Cardiac muscle cell (in vitro differentiated cells and primary cell): ENCODE measurements at regions not wholly inside any gene's neighbourhood (a gene's known extent, or its start where the extent isn't known, plus 50 kb on each side); places are given as distances from the start of the nearest gene placed in this dataset.
"Not testable (repeated sequence)": the region's sequence is repeated elsewhere in the genome, so short reads cannot be mapped to it uniquely, and the experiment has no call there.

Experiments
- DNase-seq, 2 donors: peaks; one replicate each; pipeline versions ENCODE4 v3.0.0 to v3.0.0-alpha.2; 2010 to 2017; ENCODE audit warnings: low read depth in 1 of 2, low spot score in 1 of 2
- H3K27ac ChIP-seq: fragments of 200-600 bp; sonication (generic); 2 replicates; pipeline ENCODE4 v1.5.1; 2016
- H3K27me3 ChIP-seq: fragments of 200-600 bp; sonication (generic); 2 replicates; pipeline ENCODE4 v1.6.0; 2016; ENCODE audit warnings: control low read depth
- H3K36me3 ChIP-seq: fragments of 200-600 bp; sonication (generic); 2 replicates; pipeline ENCODE4 v1.5.1; 2016; ENCODE audit warnings: control low read depth
- H3K4me1 ChIP-seq: fragments of 200-600 bp; sonication (generic); 2 replicates; pipeline ENCODE4 v1.8.1; 2017; ENCODE audit warnings: low read depth, mild to moderate bottlenecking, mixed run types
- H3K4me3 ChIP-seq: fragments of 200-600 bp; sonication (generic); 2 replicates; pipeline ENCODE4 v1.5.1; 2016; ENCODE audit warnings: mild to moderate bottlenecking
- H3K9me3 ChIP-seq: fragments of 200-600 bp; sonication (generic); 2 replicates; pipeline ENCODE4 v1.5.1; 2017; ENCODE audit warnings: low read depth, mild to moderate bottlenecking, control low read depth
- CTCF ChIP-seq: IDR thresholded peaks from 2 replicates; pipeline ENCODE4 v1.5.1; 2012; ENCODE audit warnings: low read depth, mild to moderate bottlenecking, low read length

DNA sequence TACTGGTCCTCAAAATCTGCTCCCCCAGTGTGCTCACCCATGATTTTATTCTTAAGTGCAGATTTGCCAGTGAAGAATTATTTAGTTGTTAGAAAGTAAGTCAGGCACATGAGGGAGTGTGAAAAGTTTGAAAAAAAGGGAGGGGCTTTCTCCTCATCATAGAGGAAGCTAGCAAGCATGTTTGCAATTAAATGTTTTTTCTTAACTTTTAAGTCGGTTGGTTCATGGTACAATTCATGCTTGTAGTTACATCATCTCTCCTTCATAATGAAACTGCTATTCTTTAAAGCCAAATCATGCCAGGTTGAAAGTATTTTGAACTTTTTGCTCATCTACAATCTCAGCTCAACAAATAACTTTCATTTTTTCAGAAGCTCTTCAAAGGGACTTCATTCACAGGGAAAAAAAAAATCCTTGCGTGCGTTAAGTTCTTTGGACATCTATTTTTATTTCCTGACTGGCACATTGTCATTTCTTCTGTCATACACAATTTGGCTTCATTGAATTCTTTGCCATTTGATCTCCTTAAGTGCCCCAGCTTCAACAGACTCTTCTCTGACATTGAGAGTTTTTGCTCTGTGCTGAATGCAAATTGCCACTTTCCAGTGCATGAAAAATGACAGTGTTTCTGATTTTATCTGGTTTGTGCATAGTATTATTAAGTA, 456.9 kb downstream of the TMEM232 start:
- no peaks in the 10 kb centered on the region for H3K9me3 ChIP-seq
- H3K27me3 ChIP-seq, result no peaks in the 10 kb centered on the region
- DNase-seq, result no peak
- TF ChIP-seq CTCF, result no peak
- H3K4me1 ChIP-seq, result no peaks in the 10 kb centered on the region
- no peaks in the 10 kb centered on the region for H3K36me3 ChIP-seq
- no peak overlapping the region for H3K4me3 ChIP-seq
- H3K27ac ChIP-seq, result no peak overlapping the region

- Histone ChIP-seq H3K4me1 (no peaks in the 10 kb centered on the region), H3K36me3 (no peaks in the 10 kb centered on the region), H3K27ac (no peak overlapping the region), H3K9me3 (no peaks in the 10 kb centered on the region), H3K27me3 (no peaks in the 10 kb centered on the region), H3K4me3 (no peak overlapping the region)
- no peak for TF ChIP-seq CTCF
- no peak for DNase-seq
These were observed 450.6 kb downstream of the TMEM232 start for GRCh38 chr5:110275878-110276277.

- not testable (repeated sequence) for H3K27me3 ChIP-seq
These were observed 448.0 kb downstream of the TMEM232 start for GRCh38 chr5:110278449-110278848.

GRCh38 chr5:110284121-110284520, 442.4 kb downstream of the TMEM232 start:
- not testable (repeated sequence) for H3K27me3 ChIP-seq, H3K4me1 ChIP-seq, H3K27ac ChIP-seq, H3K4me3 ChIP-seq, DNase-seq, H3K9me3 ChIP-seq, H3K36me3 ChIP-seq

More at GRCh38 chr5:110278449-110278848, 448.0 kb downstream of the TMEM232 start:
- not testable (repeated sequence) for H3K9me3 ChIP-seq, H3K36me3 ChIP-seq, H3K27ac ChIP-seq, DNase-seq, H3K4me1 ChIP-seq, H3K4me3 ChIP-seq

GRCh38 chr5:110288766-110289511, 437.5 kb downstream of the TMEM232 start:
- DNase-seq, result no peak
- H3K4me1 ChIP-seq, result no peaks in the 10 kb centered on the region

DNA sequence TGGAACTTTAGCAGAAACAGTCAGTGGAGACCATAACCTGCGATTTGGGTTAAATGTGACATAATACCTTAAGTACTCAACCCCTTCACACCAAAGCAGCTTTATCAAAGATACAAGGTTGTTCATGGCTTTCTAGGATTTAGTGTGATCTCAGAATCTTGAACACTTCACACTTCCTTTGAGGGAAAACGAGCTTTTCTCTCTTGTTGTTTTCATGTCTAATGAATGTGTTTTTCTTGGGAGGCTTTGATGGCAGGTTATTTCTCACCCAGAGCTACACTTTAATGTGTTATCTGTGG, 437.0 kb downstream of the TMEM232 start:
- DNase-seq, result no peak
- Histone ChIP-seq H3K9me3 (no peaks in the 10 kb centered on the region), H3K27ac (no peak overlapping the region), H3K27me3 (no peaks in the 10 kb centered on the region), H3K36me3 (no peaks in the 10 kb centered on the region), H3K4me3 (no peak overlapping the region), H3K4me1 (no peaks in the 10 kb centered on the region)
- no peak for TF ChIP-seq CTCF

More at GRCh38 chr5:110288766-110289511, 437.5 kb downstream of the TMEM232 start:
- no peak overlapping the region for H3K4me3 ChIP-seq
- H3K36me3 ChIP-seq, result no peaks in the 10 kb centered on the region
- H3K27ac ChIP-seq, result no peak overlapping the region
- H3K27me3 ChIP-seq, result no peaks in the 10 kb centered on the region
- no peaks in the 10 kb centered on the region for H3K9me3 ChIP-seq
- no peak for TF ChIP-seq CTCF
